GM12864 (cell line): ENCODE measurements at regions not wholly inside any gene's neighbourhood (a gene's known extent, or its start where the extent isn't known, plus 50 kb on each side); places are given as distances from the start of the nearest gene placed in this dataset.
"Not testable (repeated sequence)": the region's sequence is repeated elsewhere in the genome, so short reads cannot be mapped to it uniquely, and the experiment has no call there.

Experiments
- DNase-seq: peaks from one replicate; pipeline ENCODE4 v3.0.0-alpha.2; 2011; ENCODE audit warnings: low read depth
- H3K4me3 ChIP-seq: 2 replicates; pipeline ENCODE4 v1.5.1; 2011; ENCODE audit warnings: mild to moderate bottlenecking, low read depth, low read length, control low read depth
- TF ChIP-seq, protein P1 (sequence below): IDR thresholded peaks from 2 replicates; pipeline ENCODE4 v1.5.1; 2011; ENCODE audit warnings: low read depth, mild to moderate bottlenecking, moderate library complexity, low read length, control low read depth, inconsistent platforms; ENCODE audit errors: missing control alignments

DNA sequence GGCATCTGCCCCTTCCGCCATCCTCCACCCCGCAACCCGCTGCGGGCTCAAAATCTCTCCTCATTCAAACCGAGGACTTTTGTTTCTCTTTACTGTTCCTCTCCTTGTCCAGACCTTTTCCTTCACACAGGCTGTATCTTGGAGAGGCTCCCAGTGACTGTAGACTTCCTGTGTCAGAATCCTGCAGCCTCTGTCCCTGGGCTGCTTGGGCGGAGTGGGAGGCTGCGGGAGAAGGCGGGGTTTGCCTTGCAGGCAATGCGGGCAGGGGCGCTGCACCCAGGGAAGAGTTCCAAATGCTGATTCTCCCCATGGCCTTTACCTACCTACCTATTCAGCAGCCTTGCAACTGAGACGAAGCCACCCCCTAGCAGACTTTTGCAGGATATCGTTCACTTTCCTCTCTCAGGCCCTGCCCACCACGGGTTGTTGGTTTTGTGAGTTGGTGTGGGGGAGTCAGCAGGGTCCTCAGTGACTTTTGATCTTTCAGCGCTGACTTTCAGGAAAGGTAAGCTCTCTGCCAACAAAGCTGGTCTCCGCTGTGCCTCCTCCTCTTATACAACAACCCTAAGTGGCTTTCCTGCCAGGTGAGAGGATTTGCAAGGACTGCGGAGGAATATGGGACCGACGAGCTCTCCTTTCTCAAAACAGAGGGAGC is 79.0 kb upstream of the KCNA1 start:
- H3K4me3 ChIP-seq: no peak overlapping the region
- DNase-seq: no peak
- TF ChIP-seq, protein P1, sequence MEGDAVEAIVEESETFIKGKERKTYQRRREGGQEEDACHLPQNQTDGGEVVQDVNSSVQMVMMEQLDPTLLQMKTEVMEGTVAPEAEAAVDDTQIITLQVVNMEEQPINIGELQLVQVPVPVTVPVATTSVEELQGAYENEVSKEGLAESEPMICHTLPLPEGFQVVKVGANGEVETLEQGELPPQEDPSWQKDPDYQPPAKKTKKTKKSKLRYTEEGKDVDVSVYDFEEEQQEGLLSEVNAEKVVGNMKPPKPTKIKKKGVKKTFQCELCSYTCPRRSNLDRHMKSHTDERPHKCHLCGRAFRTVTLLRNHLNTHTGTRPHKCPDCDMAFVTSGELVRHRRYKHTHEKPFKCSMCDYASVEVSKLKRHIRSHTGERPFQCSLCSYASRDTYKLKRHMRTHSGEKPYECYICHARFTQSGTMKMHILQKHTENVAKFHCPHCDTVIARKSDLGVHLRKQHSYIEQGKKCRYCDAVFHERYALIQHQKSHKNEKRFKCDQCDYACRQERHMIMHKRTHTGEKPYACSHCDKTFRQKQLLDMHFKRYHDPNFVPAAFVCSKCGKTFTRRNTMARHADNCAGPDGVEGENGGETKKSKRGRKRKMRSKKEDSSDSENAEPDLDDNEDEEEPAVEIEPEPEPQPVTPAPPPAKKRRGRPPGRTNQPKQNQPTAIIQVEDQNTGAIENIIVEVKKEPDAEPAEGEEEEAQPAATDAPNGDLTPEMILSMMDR: no peak

DNA sequence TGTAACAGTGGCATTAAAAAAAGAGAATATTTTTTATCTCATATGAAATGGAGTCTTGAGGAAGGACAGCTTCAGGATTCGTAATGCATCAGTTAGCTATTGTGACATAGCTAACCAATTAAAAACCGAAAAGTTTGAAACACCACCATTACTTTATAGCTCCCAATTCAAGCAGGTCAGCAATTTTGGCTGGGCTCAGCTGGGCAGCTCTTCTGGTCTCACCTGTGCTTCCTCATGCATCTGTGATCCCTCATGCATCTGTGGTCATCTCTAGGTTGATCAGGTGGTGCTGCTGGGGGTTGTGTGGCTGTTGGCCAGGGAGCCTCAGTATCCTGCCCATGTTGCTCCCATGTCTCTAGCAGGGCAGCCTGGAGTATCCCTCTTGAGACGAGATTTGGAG is 76.7 kb upstream of the KCNA1 start:
- DNase-seq: no peak
- no peak overlapping the region for H3K4me3 ChIP-seq
- TF ChIP-seq, protein P1: no peak

DNA sequence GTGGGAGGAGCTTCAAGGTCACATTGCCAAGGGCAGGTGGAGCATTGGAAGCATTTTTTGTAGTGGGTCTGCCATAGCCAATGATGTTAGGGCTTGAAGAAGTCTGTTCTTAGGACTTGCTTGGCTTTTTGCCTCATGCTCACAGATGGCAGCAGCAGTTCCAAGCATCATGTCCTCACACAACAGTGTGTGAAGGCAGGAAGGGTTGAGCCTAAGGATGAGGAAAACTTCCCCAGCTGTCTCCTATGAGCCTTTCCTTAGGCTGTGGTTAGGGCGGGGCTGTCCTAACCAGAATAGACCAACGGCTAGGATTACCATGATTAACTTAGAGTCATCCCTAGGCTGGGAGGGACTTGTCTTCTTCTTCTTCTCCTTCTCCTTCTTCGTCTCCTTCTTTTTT is 76.2 kb upstream of the KCNA1 start:
- TF ChIP-seq, protein P1: no peak
- no peak for DNase-seq
- no peak overlapping the region for H3K4me3 ChIP-seq

DNA sequence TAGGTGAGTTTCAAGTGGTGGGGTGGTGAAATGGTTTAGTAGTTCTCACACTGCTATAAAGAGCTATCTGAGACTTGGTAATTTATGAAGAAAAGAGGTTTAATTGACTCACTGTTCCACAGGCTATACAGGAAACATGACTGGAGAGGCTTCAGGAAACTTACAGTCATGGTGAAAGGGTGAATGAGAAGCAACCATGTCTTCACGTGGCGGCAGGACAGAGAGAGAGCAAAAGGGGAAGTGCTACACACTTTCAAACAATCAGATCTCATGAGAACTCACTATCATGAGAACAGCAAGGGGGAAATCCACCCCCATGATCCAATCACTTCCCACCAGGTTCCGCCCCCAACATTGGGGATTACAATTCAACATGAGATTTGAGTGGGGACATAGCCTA is 67.3 kb upstream of the KCNA1 start:
- H3K4me3 ChIP-seq, DNase-seq: not testable (repeated sequence)

DNA sequence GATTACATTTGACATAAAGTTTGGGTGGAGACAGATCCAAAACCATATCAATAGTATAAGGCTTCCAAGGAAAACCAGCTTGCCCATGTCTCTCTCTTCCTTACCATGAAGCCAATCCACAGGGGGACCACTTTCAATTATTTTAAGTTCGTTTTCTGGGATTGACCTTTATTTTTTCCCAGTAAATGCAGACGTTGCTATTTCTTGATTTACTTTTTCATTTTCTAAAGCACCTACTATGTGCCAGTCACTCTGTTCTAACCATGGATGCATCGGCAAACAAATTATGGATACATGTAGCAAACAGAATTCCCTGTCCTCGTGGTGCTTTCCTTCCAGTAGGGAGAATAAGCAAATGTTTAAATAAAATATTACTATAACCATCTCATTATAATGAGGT is 65.8 kb upstream of the KCNA1 start:
- no peak overlapping the region for H3K4me3 ChIP-seq
- TF ChIP-seq, protein P1: no peak
- no peak for DNase-seq

DNA sequence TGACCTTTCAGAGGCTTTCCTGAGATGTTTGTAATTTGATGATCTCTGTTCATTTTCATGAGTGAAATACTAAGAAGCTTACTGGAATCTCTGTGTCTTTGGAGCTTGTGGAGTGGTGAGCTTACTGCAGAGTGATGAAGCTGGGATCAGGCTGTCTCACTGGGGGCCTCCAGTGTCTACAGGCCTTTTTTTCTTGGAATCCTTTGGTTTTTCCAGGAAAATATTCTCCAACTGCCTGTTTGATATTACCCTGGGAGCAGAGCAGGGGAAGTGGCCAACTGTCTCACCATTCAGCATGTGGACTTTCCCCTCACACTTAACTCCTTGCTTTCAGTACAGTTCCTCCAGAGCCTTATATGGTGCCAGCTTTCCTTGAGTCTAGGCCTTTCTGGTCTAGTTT is 62.0 kb upstream of the KCNA1 start:
- TF ChIP-seq, protein P1: no peak
- no peak for DNase-seq
- H3K4me3 ChIP-seq: no peak overlapping the region

DNA sequence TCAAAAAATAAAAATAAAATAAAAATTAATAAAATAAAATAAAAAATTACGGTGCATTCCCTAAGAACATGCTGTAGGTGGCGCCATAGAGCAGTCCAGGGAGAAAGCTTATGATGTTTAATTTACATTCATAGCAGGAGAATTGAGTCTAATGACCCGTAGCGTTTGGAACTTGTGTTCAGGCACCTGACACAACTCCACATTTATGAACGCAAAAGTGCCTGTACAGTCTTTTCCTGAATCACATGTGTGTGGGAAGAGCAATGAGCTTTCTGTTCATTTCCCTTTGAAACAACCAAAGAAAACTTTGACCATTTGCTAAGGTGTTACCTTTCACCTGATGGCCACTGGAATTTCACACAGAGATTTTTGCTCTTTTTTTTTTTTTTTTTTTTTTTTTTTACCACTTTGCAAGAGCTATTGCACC is 60.6 kb upstream of the KCNA1 start:
- H3K4me3 ChIP-seq: no peak overlapping the region
- no peak for DNase-seq
- TF ChIP-seq, protein P1: peak; percentile 71
